ENCODE measurements at regions not wholly inside any gene's neighbourhood (a gene's known extent, or its start where the extent isn't known, plus 50 kb on each side); places are given as distances from the start of the nearest gene placed in this dataset.

GRCh38 chr22:47698906-47699305 lies 936.5 kb downstream of the TBC1D22A start:
- Mint-ChIP-seq H3K27me3 (ENCODE audit: insufficient read depth, low read depth, poor library complexity) (peaks cover 2% of the 10 kb centered on the region), H3K36me3 (ENCODE audit: low read depth) (no peaks in the 10 kb centered on the region), H3K4me3 (no peak overlapping the region), H3K4me1 (peaks cover 22% of the 10 kb centered on the region), H3K27ac (no peak overlapping the region), H3K9me3 (no peaks in the 10 kb centered on the region)
- Histone ChIP-seq H3K79me2 (replicated peaks; ENCODE audit: insufficient read depth) (no peaks in the 10 kb centered on the region), H3K4me1 (ENCODE audit: insufficient read depth) (no peaks in the 10 kb centered on the region), H3K27me3 (ENCODE audit: insufficient read depth) (no peaks in the 10 kb centered on the region), H3K4me3 (no peak overlapping the region), H2AFZ (no peak overlapping the region), H3F3A (replicated peaks; ENCODE audit: low read depth) (no peaks in the 10 kb centered on the region), H3K4me2 (no peak overlapping the region), H4K20me1 (replicated peaks; ENCODE audit: insufficient read depth) (no peaks in the 10 kb centered on the region), H3K27ac (ENCODE audit: low read depth) (no peak overlapping the region), H3K36me3 (ENCODE audit: insufficient read depth) (peaks cover 7% of the 10 kb centered on the region), H3K9me2 (ENCODE audit: insufficient read depth) (no peaks in the 10 kb centered on the region)
- no peak for ATAC-seq
- TF ChIP-seq ETS1 (IDR thresholded peaks at IDR 0.05) (no peak), REST (IDR thresholded peaks at IDR 0.05; ENCODE audit: unreplicated experiment) (no peak), EZH2phosphoT487 (IDR thresholded peaks at IDR 0.05; ENCODE audit: unreplicated experiment) (no peak), EZH2 (IDR thresholded peaks at IDR 0.05; ENCODE audit: low read depth, unreplicated experiment) (no peak), JUNB (IDR thresholded peaks at IDR 0.05; ENCODE audit: unreplicated experiment) (no peak), NANOG (IDR thresholded peaks at IDR 0.05; ENCODE audit: borderline replicate concordance) (no peak), STAT1 (IDR thresholded peaks at IDR 0.05; ENCODE audit: unreplicated experiment) (no peak), ZNF331 (CRISPR knock-in tag; IDR thresholded peaks at IDR 0.05; ENCODE audit: low read depth) (no peak), ZNF114 (CRISPR knock-in tag; IDR thresholded peaks at IDR 0.05) (no peak), ZNF462 (CRISPR knock-in tag; IDR thresholded peaks at IDR 0.05) (no peak)
- DNase-seq (ENCODE audit: low spot score) = no peak

All from GM23338 (cell line).